PFSK-1 (cell line): ENCODE measurements at regions not wholly inside any gene's neighbourhood (a gene's known extent, or its start where the extent isn't known, plus 50 kb on each side); places are given as distances from the start of the nearest gene placed in this dataset.

Experiments
- FOXP2 ChIP-seq: optimal IDR thresholded peaks from 2 replicates; pipeline ENCODE3; 2011; ENCODE audit warnings: borderline replicate concordance, control low read depth, inconsistent platforms; ENCODE audit not compliant: insufficient read depth; ENCODE audit errors: extremely low read length, extremely low read depth
- POLR2AphosphoS5 ChIP-seq: IDR thresholded peaks from 2 replicates; pipeline ENCODE4 v1.6.1; 2012; ENCODE audit warnings: low read depth, mild to moderate bottlenecking, control low read depth, low read length, moderate library complexity
- REST ChIP-seq, 2 experiments: IDR thresholded peaks; 2 replicates each; pipeline versions ENCODE4 v1.6.1 to v1.8.0; 2011 to 2012; ENCODE audit warnings: low read depth in 2 of 2, low read length in 2 of 2, control low read depth in 1 of 2, inconsistent platforms in 1 of 2, mild to moderate bottlenecking in 1 of 2, moderate library complexity in 1 of 2; ENCODE audit not compliant: insufficient read depth in 1 of 2
- SIN3A ChIP-seq: IDR thresholded peaks from 2 replicates; pipeline ENCODE4 v1.6.1; 2012; ENCODE audit warnings: mild to moderate bottlenecking, low read length, moderate library complexity, borderline replicate concordance; ENCODE audit not compliant: insufficient read depth
- TAF1 ChIP-seq: IDR thresholded peaks from 2 replicates; pipeline ENCODE4 v1.6.1; 2012; ENCODE audit warnings: low read length, control low read depth, borderline replicate concordance; ENCODE audit not compliant: insufficient read depth

GRCh38 chr11:131199015-131199280 is 171.5 kb upstream of the NTM start:
- no peak for TF ChIP-seq SIN3A
- TF ChIP-seq POLR2AphosphoS5, result no peak
- no peak for TF ChIP-seq TAF1
- TF ChIP-seq REST (IDR thresholded peaks at IDR 0.05; ENCODE audit: insufficient read depth in 1 of 2, low read depth in 2 of 2, low read length in 2 of 2), result no peak
- TF ChIP-seq FOXP2, result no peak
